ELF-1 (cell line): ENCODE measurements at regions not wholly inside any gene's neighbourhood (a gene's known extent, or its start where the extent isn't known, plus 50 kb on each side); places are given as distances from the start of the nearest gene placed in this dataset.

Source experiments
- DNase-seq: peaks from one replicate; pipeline ENCODE4 v3.0.0-alpha.2; 2016; ENCODE audit warnings: low read depth, low spot score

DNA sequence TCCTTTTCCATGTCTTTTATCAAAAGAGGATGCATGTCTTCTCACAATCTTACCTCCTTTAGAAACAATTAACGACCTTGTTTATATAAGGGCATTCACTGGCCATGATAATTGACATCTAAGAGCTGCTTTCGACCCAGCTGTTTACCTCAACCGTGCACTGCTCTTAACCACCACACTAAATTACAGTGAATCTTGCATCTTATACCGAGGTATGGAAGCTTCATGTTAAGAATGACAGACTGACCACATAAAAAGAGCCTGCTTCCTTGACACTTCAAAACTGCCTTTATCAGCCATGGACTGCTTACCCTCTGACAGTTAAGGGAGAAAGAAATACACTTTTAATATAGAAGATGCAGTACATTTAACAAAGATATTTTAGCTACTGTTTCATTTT lies 301.7 kb upstream of the LYPLAL1 start:
- DNase-seq, result no peak

GRCh38 chr1:218872928-218873327 lies 300.8 kb upstream of the LYPLAL1 start:
- DNase-seq, result no peak

GRCh38 chr1:218874313-218874712 lies 299.4 kb upstream of the LYPLAL1 start:
- DNase-seq, result no peak

GRCh38 chr1:218874801-218875400 lies 298.8 kb upstream of the LYPLAL1 start:
- DNase-seq, result no peak

GRCh38 chr1:218878369-218878768 lies 295.3 kb upstream of the LYPLAL1 start:
- no peak for DNase-seq

DNA sequence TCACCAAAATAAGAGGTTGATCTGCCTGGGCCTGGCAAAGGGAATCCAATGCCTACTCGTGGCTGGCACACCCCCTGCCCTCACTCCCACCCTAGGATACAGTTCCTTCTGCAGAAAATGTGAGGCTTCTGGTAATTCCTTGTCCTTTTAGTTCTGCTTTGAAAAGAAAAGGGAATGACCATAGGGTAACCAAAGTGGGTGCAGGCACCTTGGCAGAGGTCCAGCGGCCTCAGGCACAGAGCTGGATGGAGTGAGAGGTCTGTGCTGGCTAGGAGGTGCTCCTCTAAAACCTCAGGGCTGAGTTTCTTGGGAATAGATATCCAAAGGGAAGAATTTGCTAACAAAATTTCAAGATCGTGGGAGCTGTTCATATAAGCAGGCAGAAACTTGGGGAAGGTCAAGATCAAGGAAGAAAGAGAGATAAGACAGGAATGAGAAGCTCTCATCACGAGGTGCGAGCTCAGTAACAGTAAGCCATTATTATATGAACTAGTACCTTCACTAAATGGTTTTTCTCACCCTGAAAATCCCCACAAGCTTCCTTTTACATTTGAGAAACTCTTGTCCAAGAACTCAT lies 293.1 kb upstream of the LYPLAL1 start:
- DNase-seq, result no peak

- no peak for DNase-seq
These were observed 291.2 kb upstream of the LYPLAL1 start for GRCh38 chr1:218882454-218882853.

GRCh38 chr1:218886101-218886871 lies 287.4 kb upstream of the LYPLAL1 start:
- no peak for DNase-seq

DNA sequence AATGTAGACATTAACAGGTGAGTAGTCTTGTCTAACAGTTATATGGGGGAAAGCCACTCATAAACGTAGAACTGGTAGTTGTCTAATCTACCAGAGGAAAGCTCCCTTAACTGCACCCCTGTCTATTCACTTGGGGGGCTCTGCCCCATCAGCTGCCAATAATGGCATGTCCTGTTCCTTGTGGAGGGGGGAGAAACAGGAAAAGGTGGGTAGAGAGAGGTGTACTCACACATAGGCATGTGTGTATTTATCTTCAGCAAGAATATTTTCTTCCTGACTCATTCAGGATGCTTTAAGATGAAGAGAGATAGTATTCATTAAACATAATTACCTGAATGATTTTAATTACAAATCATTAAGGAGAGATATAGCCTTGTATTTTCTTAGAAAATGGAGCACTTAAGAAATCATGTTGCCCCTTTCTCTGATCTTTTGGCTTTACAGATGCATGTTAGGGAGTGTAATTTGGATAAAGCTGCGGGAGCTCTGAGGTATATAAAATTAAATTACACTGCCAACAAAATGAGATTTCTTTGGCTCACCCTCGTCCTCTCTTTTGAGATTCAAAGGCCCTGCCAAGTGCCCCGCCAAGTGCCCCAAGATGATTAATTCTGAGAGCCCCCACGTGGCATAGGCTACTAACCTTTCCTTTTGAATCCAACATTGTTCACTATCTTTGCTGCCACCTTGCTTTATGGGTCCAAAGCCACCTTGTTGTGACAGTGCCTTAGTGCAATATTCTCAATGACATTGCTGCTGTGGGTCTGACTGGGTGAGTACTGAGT lies 286.3 kb upstream of the LYPLAL1 start:
- DNase-seq, result no peak

GRCh38 chr1:218890451-218890850 lies 283.2 kb upstream of the LYPLAL1 start:
- DNase-seq, result no peak

DNA sequence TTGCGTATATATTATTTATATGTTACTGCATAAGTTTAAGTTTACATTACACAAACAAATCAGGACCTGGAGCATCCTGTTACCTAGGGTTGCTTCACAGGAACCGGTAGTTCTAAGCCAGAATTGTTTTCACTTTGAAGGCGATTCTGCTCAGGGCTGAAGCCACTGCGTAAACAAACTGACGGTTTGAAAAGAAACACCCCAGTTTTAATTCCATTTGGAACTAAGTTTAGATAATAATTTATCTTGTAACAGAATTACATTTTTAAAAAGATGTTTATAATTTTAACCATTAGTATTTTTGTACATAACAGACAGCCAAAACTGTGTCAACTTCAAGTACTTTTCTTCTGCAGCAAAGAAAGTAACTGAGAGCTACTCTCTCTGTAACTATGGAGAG lies 282.1 kb upstream of the LYPLAL1 start:
- no peak for DNase-seq

DNA sequence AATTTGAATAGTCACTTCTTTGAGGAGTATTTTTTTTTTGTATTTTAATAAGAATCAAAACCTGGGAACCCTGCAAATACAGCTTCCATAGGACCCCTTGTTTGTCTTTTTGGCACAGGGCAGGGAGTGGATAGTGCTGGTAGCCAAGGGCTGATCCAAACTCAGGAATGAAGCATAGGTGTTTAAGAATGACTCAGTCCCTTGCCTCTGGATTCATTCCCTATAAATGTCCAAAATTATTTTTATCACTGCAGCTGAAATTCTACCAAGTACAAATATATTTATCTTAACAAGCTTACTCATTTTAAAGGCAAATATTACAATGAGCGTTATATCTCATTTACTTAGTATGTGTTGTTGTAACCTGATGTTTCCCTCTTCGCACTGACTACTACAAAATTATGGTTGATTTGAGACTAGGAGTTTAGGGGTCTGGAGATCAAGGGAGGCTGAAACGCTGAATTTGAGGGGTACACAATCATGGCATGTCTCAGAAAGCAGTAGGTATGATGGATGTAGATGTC lies 278.6 kb upstream of the LYPLAL1 start:
- DNase-seq, result no peak

DNA sequence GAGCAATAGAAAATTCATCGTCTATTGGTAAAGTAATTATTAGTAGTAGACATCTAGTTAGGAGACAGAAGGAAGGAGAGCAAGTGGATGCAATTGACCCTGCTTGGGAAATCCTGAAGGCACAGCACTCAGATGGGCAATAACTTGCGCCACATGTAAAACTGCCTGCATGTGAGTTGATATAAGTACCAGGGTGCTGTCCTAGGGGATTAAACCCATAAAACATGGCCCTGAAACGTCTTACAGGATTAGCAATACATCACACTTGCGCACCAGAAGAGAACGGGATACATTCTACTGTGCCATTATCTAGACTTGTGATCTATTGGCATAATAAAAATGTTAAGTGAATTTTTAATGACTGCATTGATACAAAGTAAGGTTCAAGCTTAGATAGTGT lies 277.5 kb upstream of the LYPLAL1 start:
- no peak for DNase-seq

GRCh38 chr1:218898921-218899320 lies 274.8 kb upstream of the LYPLAL1 start:
- no peak for DNase-seq

DNA sequence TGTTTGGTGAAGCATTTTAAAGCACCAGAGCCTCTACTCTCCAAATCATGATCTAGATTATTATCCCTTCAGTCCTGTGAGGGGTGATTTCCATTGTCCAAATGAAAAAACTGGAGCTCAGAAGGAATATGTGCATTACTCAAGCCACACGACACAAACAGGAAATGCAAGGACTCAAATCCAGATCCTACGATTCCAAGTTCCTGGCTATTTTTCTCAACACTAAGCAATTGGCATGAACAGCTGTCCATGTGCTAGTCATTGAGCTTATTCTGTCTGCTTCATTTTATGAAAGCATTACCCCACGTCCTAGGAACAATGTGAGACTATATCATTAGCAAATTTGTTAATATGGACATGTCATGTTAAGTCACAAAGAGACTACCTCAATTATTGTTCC lies 273.1 kb upstream of the LYPLAL1 start:
- no peak for DNase-seq

- no peak for DNase-seq
These were observed 269.3 kb upstream of the LYPLAL1 start for GRCh38 chr1:218904416-218904815.

DNA sequence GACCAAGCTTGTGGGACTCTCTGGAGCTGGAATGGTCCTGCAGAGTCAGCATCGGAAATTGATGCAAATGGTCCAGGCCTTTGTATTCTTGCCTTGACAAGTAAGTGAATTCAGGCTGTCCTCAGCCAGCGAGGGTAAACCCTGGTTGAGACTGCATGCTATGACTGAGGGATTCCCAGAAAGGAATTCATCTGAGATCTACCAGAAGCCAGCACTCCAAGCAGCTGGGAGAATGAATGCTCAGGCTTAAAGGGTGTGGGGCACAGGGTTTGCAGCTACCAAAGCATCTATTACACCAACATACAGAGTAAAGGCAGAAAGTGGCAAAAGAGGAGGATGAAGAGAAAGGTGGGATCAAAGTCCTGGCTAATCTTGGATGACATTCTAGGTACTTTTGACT lies 257.0 kb upstream of the LYPLAL1 start:
- DNase-seq, result no peak

GRCh38 chr1:218917656-218918055 lies 256.0 kb upstream of the LYPLAL1 start:
- DNase-seq, result no peak

DNA sequence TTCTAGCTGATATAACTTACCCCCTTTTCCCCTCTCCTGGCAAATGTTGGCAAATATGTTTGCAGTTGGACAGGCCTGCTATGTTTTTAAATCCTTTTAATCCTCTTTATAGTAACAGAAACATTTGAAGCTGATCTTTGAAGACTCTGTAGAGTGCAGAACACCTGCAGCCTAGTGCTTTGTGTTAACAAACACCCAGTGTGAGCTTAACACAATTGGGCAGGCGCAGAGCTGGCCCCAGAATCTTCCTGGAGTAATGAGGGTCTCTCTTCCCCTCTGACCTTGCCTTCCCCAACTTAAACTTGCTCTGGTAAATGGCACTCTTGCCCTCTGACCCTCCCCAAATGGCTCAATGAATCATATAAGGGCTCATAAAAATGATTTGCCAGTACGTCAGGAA lies 247.9 kb upstream of the LYPLAL1 start:
- no peak for DNase-seq

DNA sequence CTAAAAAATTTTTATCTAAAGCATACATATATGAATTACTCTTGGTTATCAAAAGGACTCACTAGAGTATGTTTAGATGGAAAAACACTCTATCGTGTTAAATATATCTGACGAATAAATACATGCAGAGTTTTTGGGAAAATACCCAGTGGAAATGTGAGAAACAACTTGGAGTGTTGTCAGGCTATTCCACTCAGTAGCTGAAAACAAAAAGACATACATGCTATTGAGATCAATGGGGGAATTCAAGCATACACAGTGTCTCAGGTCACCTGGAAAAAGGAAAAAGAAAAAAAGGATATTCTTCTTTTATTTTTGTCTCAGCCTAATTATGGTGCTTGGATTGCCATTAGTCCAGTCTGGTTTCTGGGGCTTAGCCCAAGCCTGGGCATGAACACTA lies 247.0 kb upstream of the LYPLAL1 start:
- DNase-seq, result no peak

GRCh38 chr1:218930000-218930399 lies 243.7 kb upstream of the LYPLAL1 start:
- no peak for DNase-seq
